ENCODE measurements at regions not wholly inside any gene's neighbourhood (a gene's known extent, or its start where the extent isn't known, plus 50 kb on each side); places are given as distances from the start of the nearest gene placed in this dataset.
"Not testable (repeated sequence)": the region's sequence is repeated elsewhere in the genome, so short reads cannot be mapped to it uniquely, and the experiment has no call there.

- in situ Hi-C loops (cut with HindIII; ENCODE audit: low pct_ligation_motif_present, low sequenced_read_pairs): no loop called here
- TF ChIP-seq CTCF (IDR thresholded peaks at IDR 0.05; ENCODE audit: low read depth, low read length, missing control alignments): no peak
- DNase-seq: no peak
- Histone ChIP-seq H3K36me3 (replicated peaks) (no peaks in the 10 kb centered on the region), H3K4me3 (ENCODE audit: low read depth, low read length) (no peak overlapping the region), H3K27ac (no peak overlapping the region), H3K27me3 (replicated peaks) (no peaks in the 10 kb centered on the region)
Observed at GRCh38 chr18:52140986-52141385, 199.0 kb upstream of the DCC start.

- TF ChIP-seq CTCF (IDR thresholded peaks at IDR 0.05; ENCODE audit: low read depth, low read length, missing control alignments): no peak
- Histone ChIP-seq H3K36me3 (replicated peaks) (no peaks in the 10 kb centered on the region), H3K4me3 (ENCODE audit: low read depth, low read length) (no peak overlapping the region), H3K27me3 (replicated peaks) (no peaks in the 10 kb centered on the region), H3K27ac (no peak overlapping the region)
- DNase-seq: no peak
- in situ Hi-C loops (cut with HindIII; ENCODE audit: low pct_ligation_motif_present, low sequenced_read_pairs): no loop called here
Observed at GRCh38 chr18:52150050-52150449, 189.9 kb upstream of the DCC start.

- no peak for TF ChIP-seq CTCF (IDR thresholded peaks at IDR 0.05; ENCODE audit: low read depth, low read length, missing control alignments)
- in situ Hi-C loops (cut with HindIII; ENCODE audit: low pct_ligation_motif_present, low sequenced_read_pairs): no loop called here
- DNase-seq: no peak
Observed at GRCh38 chr18:52152036-52152435, 188.0 kb upstream of the DCC start.

GRCh38 chr18:52156166-52156565, 183.8 kb upstream of the DCC start:
- Histone ChIP-seq H3K27me3 (replicated peaks) (no peaks in the 10 kb centered on the region), H3K27ac (no peak overlapping the region), H3K36me3 (replicated peaks) (no peaks in the 10 kb centered on the region), H3K4me3 (ENCODE audit: low read depth, low read length) (no peak overlapping the region)
- in situ Hi-C loops (cut with HindIII; ENCODE audit: low pct_ligation_motif_present, low sequenced_read_pairs): no loop called here
- no peak for DNase-seq
- TF ChIP-seq CTCF (IDR thresholded peaks at IDR 0.05; ENCODE audit: low read depth, low read length, missing control alignments): no peak

More at GRCh38 chr18:52152036-52152435, 188.0 kb upstream of the DCC start:
- Histone ChIP-seq H3K36me3 (replicated peaks) (no peaks in the 10 kb centered on the region), H3K27me3 (replicated peaks) (no peaks in the 10 kb centered on the region), H3K4me3 (ENCODE audit: low read depth, low read length) (no peak overlapping the region), H3K27ac (no peak overlapping the region)

- in situ Hi-C loops (cut with HindIII; ENCODE audit: low pct_ligation_motif_present, low sequenced_read_pairs): no loop called here
- no peak overlapping the region for H3K27ac ChIP-seq
- no peak for TF ChIP-seq CTCF (IDR thresholded peaks at IDR 0.05; ENCODE audit: low read depth, low read length, missing control alignments)
Observed at GRCh38 chr18:52160636-52161035, 179.4 kb upstream of the DCC start.

GRCh38 chr18:52163478-52163877, 176.5 kb upstream of the DCC start:
- Histone ChIP-seq H3K27ac (no peak overlapping the region), H3K36me3 (replicated peaks) (no peaks in the 10 kb centered on the region), H3K4me3 (ENCODE audit: low read depth, low read length) (no peak overlapping the region), H3K27me3 (replicated peaks) (no peaks in the 10 kb centered on the region)
- DNase-seq: no peak
- no peak for TF ChIP-seq CTCF (IDR thresholded peaks at IDR 0.05; ENCODE audit: low read depth, low read length, missing control alignments)
- in situ Hi-C loops (cut with HindIII; ENCODE audit: low pct_ligation_motif_present, low sequenced_read_pairs): no loop called here

More at GRCh38 chr18:52160636-52161035, 179.4 kb upstream of the DCC start:
- Histone ChIP-seq H3K27me3 (replicated peaks) (no peaks in the 10 kb centered on the region), H3K36me3 (replicated peaks) (no peaks in the 10 kb centered on the region), H3K4me3 (ENCODE audit: low read depth, low read length) (no peak overlapping the region)
- no peak for DNase-seq

- H3K4me3 ChIP-seq (ENCODE audit: low read depth, low read length); in situ Hi-C loops (cut with HindIII; ENCODE audit: low pct_ligation_motif_present, low sequenced_read_pairs); H3K36me3 ChIP-seq (replicated peaks); H3K27ac ChIP-seq; H3K27me3 ChIP-seq (replicated peaks); DNase-seq: not testable (repeated sequence)
Observed at GRCh38 chr18:52168131-52168530, 171.9 kb upstream of the DCC start.

Measured in brain microvascular endothelial cell (primary cell).